ENCODE measurements at regions not wholly inside any gene's neighbourhood (a gene's known extent, or its start where the extent isn't known, plus 50 kb on each side); places are given as distances from the start of the nearest gene placed in this dataset.

DNA sequence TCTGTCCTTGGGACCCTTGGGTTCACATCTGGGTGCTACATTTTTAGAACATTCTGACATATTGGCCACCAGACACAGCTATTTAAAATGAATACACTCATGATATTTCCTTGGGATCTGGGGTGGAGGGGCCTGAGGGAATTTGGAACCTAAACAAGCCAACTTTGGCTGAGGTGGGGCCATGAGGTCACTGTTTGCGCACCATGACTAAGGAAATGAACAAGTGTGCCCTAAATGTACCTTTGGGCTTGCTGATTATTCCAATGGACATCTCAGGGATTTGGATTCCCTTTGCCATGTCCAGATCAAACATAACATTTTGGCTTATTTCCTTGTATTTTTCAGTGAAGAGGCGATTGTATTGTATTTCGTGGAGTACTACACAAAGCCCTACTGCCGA lies 80.5 kb upstream of the SEC11C start:
- no peak for DNase-seq

DNA sequence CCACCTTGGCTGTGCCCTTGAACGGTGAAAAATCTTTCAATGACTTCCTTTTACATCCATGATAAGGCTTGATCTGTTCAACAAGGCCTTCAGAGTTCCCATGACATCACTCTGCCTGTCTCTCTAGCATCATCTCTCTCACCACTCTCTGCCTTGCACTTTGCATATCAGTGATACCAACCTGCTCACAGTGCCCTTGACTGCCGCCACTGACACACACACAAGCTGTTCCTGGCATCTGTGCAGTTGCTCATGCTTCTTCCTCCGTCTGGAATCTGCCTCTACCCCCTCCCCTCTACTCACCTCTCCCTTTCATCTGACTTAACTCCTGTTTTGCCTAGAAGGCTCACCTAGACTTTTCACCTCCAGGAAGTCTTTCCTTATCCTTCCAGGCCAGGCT lies 79.1 kb upstream of the SEC11C start:
- no peak for DNase-seq

DNA sequence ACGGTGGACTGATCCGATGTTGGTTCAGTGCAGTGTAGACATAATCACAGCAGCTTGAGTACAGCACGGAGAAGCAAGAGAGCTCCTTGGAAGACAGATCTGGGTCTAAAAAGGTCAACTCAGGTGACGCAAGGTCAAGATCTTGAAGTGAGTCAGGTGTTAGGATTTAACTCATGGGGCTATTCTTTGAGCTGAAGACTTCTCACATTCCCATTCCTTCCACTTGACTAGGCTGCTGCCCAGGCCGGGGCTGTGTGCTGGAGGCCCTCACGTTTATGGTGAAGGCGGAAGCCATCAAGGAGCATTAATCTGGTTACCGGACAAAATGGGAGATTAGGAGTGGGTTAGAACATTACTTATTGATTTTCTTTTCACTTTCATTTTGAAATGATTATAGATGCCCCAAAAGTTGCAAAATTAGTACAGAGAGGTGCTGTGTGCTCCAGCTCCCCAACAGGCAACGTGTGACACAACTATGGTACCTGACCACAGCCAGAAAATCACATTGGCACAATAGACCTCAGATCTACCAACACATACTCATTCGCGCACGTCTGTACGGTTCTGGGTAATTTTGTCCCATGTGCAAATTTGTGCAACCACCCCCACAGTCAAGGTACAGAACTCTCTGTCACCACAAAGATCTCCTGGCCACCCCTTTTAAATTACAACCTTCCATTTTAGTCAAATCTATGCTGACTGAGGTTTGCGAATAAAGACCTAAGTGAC lies 77.6 kb upstream of the SEC11C start:
- DNase-seq, result no peak

DNA sequence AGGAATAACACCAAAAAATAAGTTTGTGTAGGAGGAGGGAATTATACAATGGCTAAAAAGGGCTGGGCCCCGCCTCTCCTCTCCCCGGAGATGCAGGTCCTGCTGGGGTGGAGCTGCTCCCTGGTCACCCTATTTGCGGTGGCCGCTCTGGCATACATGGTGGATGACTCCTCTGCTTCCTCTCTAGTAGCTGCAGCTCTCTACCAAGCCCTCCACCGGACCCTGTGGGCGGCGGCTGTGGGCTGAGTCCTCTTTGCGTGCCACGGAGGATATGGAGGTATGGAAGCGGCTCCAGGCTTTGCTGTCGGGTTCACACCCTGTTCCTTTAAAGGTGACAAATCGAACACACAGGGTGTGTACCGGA lies 77.1 kb upstream of the SEC11C start:
- no peak for DNase-seq

DNA sequence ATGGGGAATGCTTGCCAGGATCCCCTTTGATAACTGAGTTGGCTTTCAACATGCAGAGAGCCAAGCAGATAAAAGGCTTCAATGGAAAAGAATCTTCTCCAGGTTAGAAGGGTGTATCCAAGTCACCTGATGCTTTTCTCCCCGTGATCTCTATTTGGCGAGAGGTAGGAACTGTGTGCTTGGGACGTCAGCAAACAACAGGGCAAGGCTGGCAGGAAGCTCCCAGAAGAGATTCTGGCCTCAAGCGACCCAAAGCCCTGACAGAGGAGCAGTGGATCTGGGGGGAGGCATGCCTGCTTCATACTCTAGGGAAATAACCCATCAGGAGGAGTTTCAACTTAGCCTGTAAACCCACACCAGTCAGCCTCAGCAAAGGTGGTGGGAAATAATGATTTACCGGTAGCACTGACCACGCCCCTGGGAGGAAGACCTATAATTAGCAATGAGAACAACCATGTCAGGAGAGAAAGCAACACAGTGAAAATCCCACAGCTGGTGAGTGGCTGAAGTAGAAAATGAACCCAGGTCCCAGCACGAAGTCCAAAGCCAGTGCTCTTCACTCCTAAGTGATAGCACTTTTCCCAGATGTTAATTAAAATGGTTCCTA lies 76.3 kb upstream of the SEC11C start:
- DNase-seq, result no peak

DNA sequence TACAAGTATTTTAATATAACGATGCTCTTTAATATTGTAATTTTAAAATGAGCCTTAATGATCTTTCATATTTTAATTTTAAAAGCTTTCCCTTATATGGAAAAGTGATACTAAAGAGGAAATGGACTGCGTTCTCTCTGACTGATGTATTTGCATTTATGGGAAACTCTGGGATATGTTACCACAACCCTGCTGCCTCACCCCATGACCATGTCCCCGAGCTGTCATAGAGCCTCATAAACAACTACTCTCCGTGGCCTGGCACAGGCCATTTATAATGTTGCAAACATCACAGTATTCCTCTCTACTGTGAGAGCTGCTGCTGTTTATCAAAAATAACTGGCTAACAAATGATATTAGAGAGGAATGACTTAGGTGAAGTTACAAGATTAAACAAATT lies 75.8 kb upstream of the SEC11C start:
- DNase-seq, result no peak

DNA sequence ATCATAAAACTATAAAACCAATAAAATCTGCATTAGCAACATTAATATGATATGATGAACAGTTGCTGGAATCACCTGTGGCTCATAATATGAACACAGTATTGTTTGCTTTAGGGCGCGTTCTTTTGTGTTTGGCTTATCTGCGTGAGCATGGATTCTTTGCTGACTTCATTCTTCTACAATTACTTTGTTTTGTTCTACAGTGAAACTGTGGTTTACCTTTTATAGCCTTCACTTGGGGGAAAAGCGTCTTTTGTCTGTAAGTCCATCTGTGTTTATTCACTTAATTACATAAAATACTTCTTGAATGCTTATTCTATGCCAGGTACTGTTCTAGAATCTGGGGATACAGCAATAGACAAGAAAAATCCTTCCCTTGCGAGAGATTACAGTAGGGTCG lies 74.0 kb upstream of the SEC11C start:
- DNase-seq, result peak; percentile 85

DNA sequence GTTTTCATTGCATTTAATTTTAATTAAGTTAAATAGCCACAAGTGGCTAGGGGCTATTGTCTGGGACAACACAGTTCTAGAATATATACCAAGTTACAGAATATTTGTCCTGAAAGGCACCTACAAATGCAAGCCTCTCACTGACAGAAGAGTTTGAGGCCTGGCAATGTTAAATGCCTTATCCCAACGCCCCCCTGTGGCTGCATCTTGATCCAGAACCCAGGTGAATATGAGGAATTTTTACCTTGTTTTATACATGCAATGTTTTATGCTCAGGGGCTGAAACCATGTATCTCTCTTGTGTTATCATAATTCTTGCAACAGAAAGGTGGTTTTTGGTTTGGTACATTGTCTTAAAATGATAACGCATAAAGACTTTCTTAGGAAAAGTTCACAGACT lies 71.8 kb upstream of the SEC11C start:
- no peak for DNase-seq

DNA sequence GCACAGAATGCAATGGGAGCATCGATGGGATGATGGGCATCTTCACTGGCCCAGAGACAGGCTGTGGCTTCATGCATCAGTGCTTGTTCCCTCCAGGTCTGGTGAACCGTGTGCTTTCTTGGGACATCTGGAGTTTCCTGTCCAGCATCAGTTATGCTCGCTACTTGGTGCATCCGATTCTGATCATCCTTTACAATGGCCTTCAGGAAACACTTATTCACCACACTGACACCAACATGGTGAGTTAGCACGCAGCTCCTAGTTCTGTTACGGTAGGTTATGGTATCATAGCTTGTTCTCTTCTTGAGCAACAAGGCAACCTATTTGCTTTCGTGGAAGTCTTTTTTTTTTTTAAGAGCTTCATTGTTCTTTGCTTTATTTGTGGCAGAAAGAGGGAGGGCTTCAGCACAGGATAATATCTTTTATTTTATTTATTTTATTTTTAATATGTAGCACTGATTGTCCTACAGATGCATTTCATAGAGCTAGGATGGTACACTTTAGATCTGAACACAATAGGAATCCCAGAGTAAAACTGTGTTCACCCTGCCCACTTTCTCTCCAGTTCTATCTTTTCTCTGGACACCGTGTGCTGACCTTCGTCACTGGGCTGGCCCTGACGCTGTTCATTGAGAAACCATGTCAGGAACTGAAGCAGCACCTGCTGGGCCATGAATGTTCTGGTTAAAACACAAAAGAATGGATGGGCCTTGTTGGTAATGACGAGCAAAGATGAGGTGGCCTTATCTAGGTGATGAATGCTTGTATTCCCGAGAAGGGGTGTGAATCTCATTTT lies 71.2 kb upstream of the SEC11C start:
- DNase-seq, result no peak

DNA sequence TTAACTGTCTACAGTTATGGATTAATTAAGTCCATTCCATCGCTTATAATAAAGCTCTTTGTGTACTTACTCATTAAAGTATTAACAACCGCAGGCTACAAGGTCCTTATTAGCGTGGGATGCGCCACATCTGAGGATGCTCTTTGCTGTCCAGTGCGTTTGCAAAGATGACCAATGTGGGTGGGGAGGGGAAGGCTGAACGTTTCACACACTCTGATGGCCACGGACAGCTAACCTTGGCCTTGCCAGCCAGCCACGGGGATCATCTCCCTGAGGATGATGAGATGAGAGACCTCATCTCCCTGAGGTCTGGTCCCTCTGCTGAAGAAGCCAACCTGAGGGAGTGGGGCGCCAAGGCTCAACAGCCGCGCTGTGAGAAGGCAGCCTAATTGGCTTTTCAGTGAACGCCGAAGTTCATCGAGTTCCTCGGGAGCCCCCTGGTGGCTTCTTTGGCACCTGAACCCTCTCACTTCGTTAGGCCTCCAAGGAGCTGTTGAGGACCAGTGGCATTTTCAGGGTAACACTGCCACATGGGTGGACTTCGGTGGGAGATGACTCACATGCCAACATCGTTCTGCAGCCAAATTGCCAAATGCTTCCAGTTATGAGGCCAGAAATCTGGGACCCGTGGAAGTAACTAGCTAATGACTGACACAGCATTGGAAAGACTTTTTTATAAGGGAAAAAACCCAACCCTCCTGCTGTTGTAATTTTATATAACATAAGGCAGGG lies 69.3 kb upstream of the SEC11C start:
- DNase-seq, result peak; percentile 72

DNA sequence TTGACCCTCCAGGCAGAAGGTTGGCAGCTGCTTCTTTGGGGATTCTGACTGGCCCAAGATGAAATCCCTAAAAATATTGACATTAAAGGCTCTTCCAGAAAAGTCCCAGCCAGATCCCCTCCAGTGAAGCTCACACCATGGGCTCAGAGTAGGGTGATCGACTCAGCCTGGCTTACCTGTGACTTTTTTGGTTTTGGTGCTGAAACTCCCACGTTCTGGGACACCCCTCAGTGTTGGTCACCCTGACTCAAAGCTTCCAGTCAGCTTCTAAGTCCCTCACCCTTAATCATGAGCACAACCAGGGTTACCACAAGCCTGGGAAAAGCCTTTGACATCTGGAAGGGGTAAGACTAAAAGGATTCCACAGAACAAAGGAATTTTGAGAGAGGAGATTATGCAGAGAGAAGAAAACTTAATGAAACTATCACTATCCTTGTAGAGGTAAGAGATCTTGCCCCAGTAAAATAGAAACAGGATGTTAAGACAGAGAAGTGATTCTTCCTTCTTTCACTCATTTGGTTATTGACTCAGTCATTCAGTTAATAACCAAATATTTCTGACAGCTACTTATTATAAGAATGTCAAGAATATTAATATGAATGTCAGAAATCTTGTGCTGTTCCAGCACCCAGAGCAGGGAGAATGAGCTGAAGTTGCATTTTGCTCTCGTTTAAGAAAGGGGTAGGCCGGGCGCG lies 66.8 kb upstream of the SEC11C start:
- DNase-seq, result no peak

DNA sequence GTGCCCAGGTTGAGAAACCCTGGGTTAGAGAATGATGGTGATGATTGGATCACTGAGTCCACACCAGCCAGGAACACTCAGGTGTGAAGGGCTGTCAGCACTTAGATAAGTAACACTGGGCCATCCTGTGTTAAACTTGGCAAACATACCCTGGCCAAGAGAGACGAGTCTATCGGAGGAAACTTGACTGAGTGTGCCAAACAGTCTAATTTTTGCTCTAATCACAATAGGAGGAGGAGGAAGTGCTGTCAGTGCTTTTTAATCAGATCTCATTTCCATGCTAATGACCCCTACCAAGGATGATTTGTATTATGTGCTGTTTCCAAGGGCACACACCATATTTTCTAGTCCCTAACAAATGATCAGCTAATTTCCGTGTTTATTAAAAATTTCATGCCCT lies 63.8 kb upstream of the SEC11C start:
- DNase-seq, result no peak

DNA sequence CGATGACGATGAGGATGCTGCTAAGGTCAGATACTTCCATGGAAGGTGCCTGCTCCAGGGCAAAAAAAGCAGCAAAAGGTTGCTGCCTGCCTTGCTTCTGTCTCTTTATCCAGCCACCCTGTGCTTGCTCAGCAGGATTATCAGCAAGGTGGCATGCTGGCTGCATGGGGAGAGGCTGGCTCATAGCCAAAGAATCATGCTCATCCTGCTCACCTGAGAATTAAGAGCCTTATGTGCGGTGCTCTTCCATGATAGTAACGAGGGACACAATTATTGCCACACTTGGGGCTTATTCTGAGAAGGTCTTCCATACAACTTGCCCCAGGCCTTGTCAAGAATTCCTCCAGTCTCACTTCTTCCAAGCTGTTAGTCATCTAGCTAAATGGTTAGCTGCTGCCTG lies 60.4 kb upstream of the SEC11C start:
- peak; percentile 86 for DNase-seq

DNA sequence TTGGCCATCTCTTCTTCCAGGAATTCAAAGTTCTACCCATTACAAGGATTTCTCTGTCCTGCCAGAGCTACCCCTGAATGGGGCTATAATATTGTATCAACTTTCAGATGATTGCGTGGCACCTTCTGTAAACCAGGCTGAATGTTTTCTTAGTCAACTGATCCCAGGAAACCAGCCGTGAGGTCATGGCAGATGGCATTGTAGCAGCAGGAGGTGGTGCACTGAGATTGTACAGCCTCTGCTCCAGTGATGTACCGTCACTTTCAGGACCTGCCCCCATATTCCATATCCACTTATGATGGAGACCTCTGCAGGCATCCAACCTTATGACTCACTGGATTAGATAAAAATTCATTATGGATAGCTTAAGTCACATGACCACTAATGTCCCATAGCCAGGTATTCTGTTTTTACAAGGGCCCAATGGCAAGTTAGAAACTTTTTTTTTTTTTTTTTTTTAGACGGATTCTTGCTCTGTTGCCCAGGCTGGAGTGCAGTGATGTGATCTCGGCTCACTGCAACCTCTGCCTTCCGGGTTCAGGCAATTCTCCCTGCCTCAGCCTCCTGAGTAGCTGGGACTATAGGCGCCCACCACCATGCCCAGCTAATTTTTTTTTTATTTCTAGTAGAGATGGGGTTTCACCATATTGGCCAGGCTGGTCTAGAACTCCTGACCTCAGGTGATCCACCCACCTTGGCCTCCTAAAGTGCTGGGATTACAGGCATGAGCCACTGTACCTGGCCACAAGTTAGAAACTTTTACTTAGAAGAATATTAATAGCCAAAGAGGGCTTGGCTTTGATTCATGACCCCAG lies 59.8 kb upstream of the SEC11C start:
- DNase-seq, result peak; percentile 59

DNA sequence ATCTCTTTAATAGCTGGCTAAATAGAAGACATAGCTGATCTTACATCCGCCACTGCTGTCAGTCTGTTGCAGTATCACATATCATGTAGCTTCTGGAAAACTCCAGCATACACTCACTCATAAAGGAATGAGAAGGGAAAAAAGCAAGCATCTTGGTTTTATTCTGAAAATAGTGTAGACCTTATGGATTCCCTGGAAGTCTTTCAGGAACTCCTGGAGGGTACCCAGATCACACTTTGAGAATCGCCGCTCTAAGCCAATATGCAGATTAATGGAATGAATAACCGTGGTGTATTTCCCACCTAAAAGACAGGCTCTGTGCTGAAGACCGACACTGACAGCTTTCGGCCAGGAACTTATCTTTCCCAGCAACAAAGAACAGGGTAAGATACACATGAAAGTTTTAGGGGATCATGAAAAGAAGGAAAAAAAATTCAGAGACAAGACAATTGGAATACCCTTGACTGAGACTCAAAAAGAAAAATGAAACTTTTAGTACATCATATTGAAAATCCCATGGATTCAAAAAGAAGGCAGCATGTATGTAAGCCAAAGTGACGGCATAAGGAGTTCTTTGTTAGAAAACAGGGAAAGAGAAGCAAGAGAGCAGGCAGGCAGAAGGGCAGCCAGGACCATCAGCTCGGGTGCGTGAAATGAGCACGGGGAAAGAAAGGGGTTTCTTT lies 56.4 kb upstream of the SEC11C start:
- no peak for DNase-seq

DNA sequence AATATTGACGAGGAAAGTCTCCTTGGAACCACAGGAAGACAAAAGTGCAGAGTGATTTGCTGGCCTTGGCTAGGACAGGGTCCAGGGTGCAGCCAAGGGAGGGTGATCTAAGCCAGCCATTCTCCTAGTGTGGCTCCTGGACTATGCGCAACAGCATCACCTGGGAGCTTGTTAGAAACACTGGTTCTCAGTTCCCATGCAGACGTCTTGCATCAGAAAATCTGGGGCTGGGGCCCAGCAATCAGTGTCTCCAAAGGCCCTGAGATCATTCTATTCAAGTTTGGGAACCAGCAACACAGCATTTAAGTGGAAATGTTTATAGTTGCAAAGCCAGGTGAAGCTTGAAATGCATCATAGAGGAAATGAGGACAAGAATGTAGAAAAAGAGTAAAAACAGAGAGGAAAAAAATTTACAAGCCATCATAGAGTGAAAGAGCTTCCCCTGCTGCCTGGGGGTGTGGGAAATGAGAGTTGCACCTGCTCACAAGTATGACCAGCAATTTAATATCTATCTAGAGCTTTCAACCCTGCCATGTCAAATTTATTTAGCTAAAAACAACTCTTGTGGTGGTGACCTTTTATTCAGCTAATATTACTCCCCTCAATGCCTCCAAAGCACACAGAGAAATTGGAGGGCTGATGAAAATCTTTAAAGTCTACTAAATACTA lies 54.4 kb upstream of the SEC11C start:
- DNase-seq, result no peak

DNA sequence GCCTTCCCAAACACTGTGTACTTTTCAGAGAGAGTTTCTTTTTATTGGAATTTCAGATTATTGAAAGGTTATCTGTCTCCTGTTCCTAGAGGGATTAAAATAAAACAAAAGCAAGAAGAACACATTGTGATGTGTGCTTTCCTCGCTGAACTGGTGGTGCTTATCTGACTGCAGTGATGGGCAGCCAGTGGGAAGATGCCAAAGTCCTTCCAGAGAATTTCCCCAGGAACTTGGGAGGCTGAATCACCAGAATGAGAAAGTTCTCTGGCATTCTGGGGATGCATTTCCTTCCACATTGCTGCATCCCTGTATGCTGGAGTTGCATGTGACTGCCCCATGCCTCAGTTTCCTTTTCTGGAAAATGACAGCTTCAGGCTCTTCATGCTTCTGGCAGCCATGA lies 53.9 kb upstream of the SEC11C start:
- no peak for DNase-seq

DNA sequence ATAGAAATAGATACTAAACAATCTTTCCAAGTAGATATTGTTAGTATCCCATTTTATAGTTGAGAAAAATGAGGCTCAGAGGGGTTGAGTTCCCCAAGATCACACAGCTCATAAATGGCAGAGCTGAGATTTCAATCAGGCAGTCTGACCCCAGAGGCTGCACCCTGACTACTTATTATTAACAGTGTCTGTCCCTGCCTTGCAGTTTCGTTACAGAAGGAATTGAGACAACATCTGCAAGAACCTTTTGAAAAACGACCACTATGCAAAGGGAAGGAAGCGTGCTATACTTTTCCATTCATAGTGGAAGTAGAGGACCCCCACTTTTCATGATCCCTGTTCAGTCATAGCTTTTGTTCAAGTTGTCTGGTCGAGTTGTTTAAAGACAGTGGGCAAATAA lies 53.2 kb upstream of the SEC11C start:
- DNase-seq, result no peak

DNA sequence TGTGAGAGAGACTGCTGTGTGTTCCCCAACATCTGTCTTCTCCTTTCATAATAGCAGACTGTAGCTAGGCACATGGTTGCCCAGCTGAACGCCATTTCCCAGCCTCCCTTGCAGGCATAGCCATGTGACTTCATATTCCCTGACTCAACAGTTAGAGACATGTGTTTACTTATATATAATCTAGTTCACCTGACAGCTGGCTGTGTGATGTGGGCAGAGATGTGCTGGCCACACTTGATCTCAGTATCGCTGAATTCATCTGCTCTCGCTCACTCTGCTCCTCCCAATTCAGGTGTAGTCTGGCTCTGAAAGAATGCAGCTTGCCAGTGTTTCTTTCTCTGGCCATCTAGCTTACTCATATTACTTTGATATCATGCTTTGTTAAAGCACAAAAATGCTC lies 52.3 kb upstream of the SEC11C start:
- no peak for DNase-seq
